ENCODE measurements at regions not wholly inside any gene's neighbourhood (a gene's known extent, or its start where the extent isn't known, plus 50 kb on each side); places are given as distances from the start of the nearest gene placed in this dataset.

DNA sequence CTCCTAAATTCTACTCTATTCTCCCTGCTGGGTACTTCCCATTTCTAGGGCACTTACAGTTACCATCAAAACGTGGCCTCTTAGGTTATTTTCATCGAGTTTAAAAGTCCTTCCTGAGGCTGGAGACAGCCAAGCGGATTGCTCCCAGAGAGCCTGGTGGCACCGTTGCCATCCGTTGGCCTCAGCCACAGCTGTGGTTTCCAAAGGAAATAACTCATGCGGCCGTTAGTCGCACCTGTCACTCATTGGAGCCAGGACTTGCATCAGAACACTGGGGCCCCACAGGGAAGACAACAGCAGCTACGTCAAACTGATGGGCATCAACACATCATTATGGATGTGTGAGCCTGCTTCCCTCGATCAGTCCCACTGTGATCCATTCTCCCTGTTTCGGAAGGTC is 453.4 kb downstream of the BCL11A start:
- Histone ChIP-seq H3K27ac (ENCODE audit: low read depth, low read length) (no peak overlapping the region), H4K20me1 (replicated peaks in 1 of 2; ENCODE audit: control insufficient read depth in 1 of 2, insufficient read depth in 2 of 2, low read length in 2 of 2) (no peaks in the 10 kb centered on the region), H2BK5ac (ENCODE audit: low read depth, low read length) (no peak overlapping the region), H3K4me1 (replicated peaks in 1 of 4; ENCODE audit: control insufficient read depth in 3 of 4, insufficient read depth in 4 of 4, low read length in 3 of 4) (peaks cover 0 to 3% (median under 1%) of the 10 kb centered on the region in 4 experiments; a peak in 2 of 7 replicates), H3K79me2 (ENCODE audit: control insufficient read depth in 1 of 2, insufficient read depth in 2 of 2, low read length in 2 of 2) (no peaks in the 10 kb centered on the region), H3K9ac (replicated peaks in 1 of 4; ENCODE audit: extremely low read depth in 1 of 4, low read depth in 3 of 4, low read length in 3 of 4) (no peak overlapping the region), H2AFZ (ENCODE audit: low read length) (no peak overlapping the region), H3K23ac (ENCODE audit: insufficient read length) (no peak overlapping the region), H3K56ac (replicated peaks; ENCODE audit: insufficient read length, low read depth, low read length) (no peak overlapping the region), H3K27me3 (replicated peaks in 1 of 4; ENCODE audit: control insufficient read depth in 3 of 4, extremely low read depth in 1 of 4, insufficient read depth in 3 of 4, low read length in 3 of 4) (peaks cover 0 to 2% (median 0%) of the 10 kb centered on the region in 4 experiments; a peak in 1 of 7 replicates), H3K36me3 (ENCODE audit: control insufficient read depth in 2 of 4, insufficient read depth in 4 of 4, low read length in 3 of 4) (no peaks in the 10 kb centered on the region), H2AK5ac (ENCODE audit: low read depth, low read length) (no peak overlapping the region), H3K4me3 (ENCODE audit: extremely low read depth in 1 of 4, insufficient read depth in 2 of 4, low read depth in 3 of 4, low read length in 4 of 4) (no peak overlapping the region), H2BK15ac (ENCODE audit: low read length) (no peak overlapping the region), H4K5ac (ENCODE audit: insufficient read length, low read depth, low read length) (no peak overlapping the region), H2BK120ac (replicated peaks; ENCODE audit: low read depth, low read length) (no peak overlapping the region), H3K79me1 (ENCODE audit: low read depth, low read length) (no peaks in the 10 kb centered on the region), H4K91ac (replicated peaks; ENCODE audit: insufficient read length, low read length) (no peak overlapping the region), H3K23me2 (ENCODE audit: low read depth, low read length) (no peaks in the 10 kb centered on the region), H3K18ac (ENCODE audit: extremely low read depth, low read length) (no peak overlapping the region), H3K4me2 (ENCODE audit: insufficient read depth in 1 of 2, low read depth in 2 of 2, low read length in 2 of 2) (no peak overlapping the region), H2BK20ac (ENCODE audit: low read length) (no peak overlapping the region), H3K9me3 (ENCODE audit: insufficient read depth in 2 of 2, low read depth in 1 of 2, low read length in 1 of 2) (no peaks in the 10 kb centered on the region), H4K8ac (ENCODE audit: extremely low read depth, insufficient read depth, low read length) (no peak overlapping the region), H3K4ac (replicated peaks; ENCODE audit: insufficient read length, low read depth, low read length) (no peak overlapping the region), H2BK12ac (ENCODE audit: low read depth, low read length) (no peak overlapping the region), H3K14ac (ENCODE audit: insufficient read length) (no peak overlapping the region)
- TF ChIP-seq SP2 (IDR thresholded peaks at IDR 0.05; ENCODE audit: low read length) (no peak), EZH2 (IDR thresholded peaks at IDR 0.05; ENCODE audit: low read depth, low read length, severe bottlenecking) (no peak), KDM4A (IDR thresholded peaks at IDR 0.05; ENCODE audit: low read depth, low read length, severe bottlenecking) (no peak), POU5F1 (IDR thresholded peaks at IDR 0.05; ENCODE audit: low read depth, low read length) (no peak)
- FAIRE-seq, result no peak
- DNase-seq (ENCODE audit: low read depth in 1 of 2, low spot score in 2 of 2), result no peak
- ChIA-PET CTCF (ENCODE audit: partially characterized antibody) (no interaction called here), POLR2A (ENCODE audit: partially characterized antibody) (no interaction called here)
- 91% methylated on average over 11 of the region's 11 CpGs; no CpG with 5 or more reads in 1 of the 2 experiments for WGBS, 2 experiments (ENCODE audit: extremely low coverage in 1 of 2, insufficient coverage in 1 of 2, insufficient read length in 1 of 2, insufficient replicate concordance in 2 of 2, low coverage in 1 of 2, low lambda C conversion rate in 2 of 2, missing lambda C conversion rate in 1 of 2)
